ENCODE measurements at regions not wholly inside any gene's neighbourhood (a gene's known extent, or its start where the extent isn't known, plus 50 kb on each side); places are given as distances from the start of the nearest gene placed in this dataset.
"Not testable (repeated sequence)": the region's sequence is repeated elsewhere in the genome, so short reads cannot be mapped to it uniquely, and the experiment has no call there.

GRCh38 chr15:36130641-36131310 lies 448.6 kb upstream of the CDIN1 start:
- H3K27ac ChIP-seq (ENCODE audit: insufficient read depth, low read depth, low read length, poor library complexity, severe bottlenecking), result no peak overlapping the region
- H3K27me3 ChIP-seq (ENCODE audit: control insufficient read depth, insufficient read depth, low read length, poor library complexity, severe bottlenecking), result no peaks in the 10 kb centered on the region
- H3K4me3 ChIP-seq (ENCODE audit: insufficient read depth, low read depth, low read length), result no peak overlapping the region
- 89 to 98% methylated on average over 3 of the region's 3 CpGs for WGBS, 2 experiments
- no peaks in the 10 kb centered on the region for H3K36me3 ChIP-seq (ENCODE audit: control insufficient read depth, insufficient read depth, low read length)
- H3K9me3 ChIP-seq (ENCODE audit: control insufficient read depth, low read length), result no peaks in the 10 kb centered on the region
- no peaks in the 10 kb centered on the region for H3K4me1 ChIP-seq (ENCODE audit: control insufficient read depth, insufficient read depth, low read length)

GRCh38 chr15:36133742-36134141 lies 445.7 kb upstream of the CDIN1 start:
- WGBS, 2 experiments, result 94 to 95% methylated on average over 2 of the region's 2 CpGs
- Histone ChIP-seq H3K4me1 (ENCODE audit: control insufficient read depth, insufficient read depth, low read length) (no peaks in the 10 kb centered on the region), H3K27ac (ENCODE audit: insufficient read depth, low read depth, low read length, poor library complexity, severe bottlenecking) (no peak overlapping the region)

GRCh38 chr15:36136049-36136448 lies 443.4 kb upstream of the CDIN1 start:
- WGBS, 2 experiments, result 88 to 94% methylated on average over 2 of the region's 2 CpGs

More at GRCh38 chr15:36133742-36134141, 445.7 kb upstream of the CDIN1 start:
- Histone ChIP-seq H3K36me3 (ENCODE audit: control insufficient read depth, insufficient read depth, low read length) (no peaks in the 10 kb centered on the region), H3K4me3 (ENCODE audit: insufficient read depth, low read depth, low read length) (no peak overlapping the region), H3K27me3 (ENCODE audit: control insufficient read depth, insufficient read depth, low read length, poor library complexity, severe bottlenecking) (no peaks in the 10 kb centered on the region), H3K9me3 (ENCODE audit: control insufficient read depth, low read length) (no peaks in the 10 kb centered on the region)

GRCh38 chr15:36152936-36153335 lies 426.5 kb upstream of the CDIN1 start:
- Histone ChIP-seq H3K27me3 (ENCODE audit: control insufficient read depth, insufficient read depth, low read length, poor library complexity, severe bottlenecking) (no peaks in the 10 kb centered on the region), H3K36me3 (ENCODE audit: control insufficient read depth, insufficient read depth, low read length) (no peaks in the 10 kb centered on the region), H3K4me3 (ENCODE audit: insufficient read depth, low read depth, low read length) (no peak overlapping the region), H3K27ac (ENCODE audit: insufficient read depth, low read depth, low read length, poor library complexity, severe bottlenecking) (no peak overlapping the region), H3K9me3 (ENCODE audit: control insufficient read depth, low read length) (no peaks in the 10 kb centered on the region), H3K4me1 (ENCODE audit: control insufficient read depth, insufficient read depth, low read length) (no peaks in the 10 kb centered on the region)

More at GRCh38 chr15:36136049-36136448, 443.4 kb upstream of the CDIN1 start:
- no peaks in the 10 kb centered on the region for H3K9me3 ChIP-seq (ENCODE audit: control insufficient read depth, low read length)
- no peaks in the 10 kb centered on the region for H3K36me3 ChIP-seq (ENCODE audit: control insufficient read depth, insufficient read depth, low read length)
- H3K27me3 ChIP-seq (ENCODE audit: control insufficient read depth, insufficient read depth, low read length, poor library complexity, severe bottlenecking), result no peaks in the 10 kb centered on the region
- no peak overlapping the region for H3K27ac ChIP-seq (ENCODE audit: insufficient read depth, low read depth, low read length, poor library complexity, severe bottlenecking)
- H3K4me1 ChIP-seq (ENCODE audit: control insufficient read depth, insufficient read depth, low read length), result no peaks in the 10 kb centered on the region
- H3K4me3 ChIP-seq (ENCODE audit: insufficient read depth, low read depth, low read length), result no peak overlapping the region

- no peak overlapping the region for H3K4me3 ChIP-seq (ENCODE audit: insufficient read depth, low read depth, low read length)
- H3K36me3 ChIP-seq (ENCODE audit: control insufficient read depth, insufficient read depth, low read length), result no peaks in the 10 kb centered on the region
- peaks cover 7% of the 10 kb centered on the region for H3K4me1 ChIP-seq (ENCODE audit: control insufficient read depth, insufficient read depth, low read length)
- no peaks in the 10 kb centered on the region for H3K9me3 ChIP-seq (ENCODE audit: control insufficient read depth, low read length)
- no peaks in the 10 kb centered on the region for H3K27me3 ChIP-seq (ENCODE audit: control insufficient read depth, insufficient read depth, low read length, poor library complexity, severe bottlenecking)
- H3K27ac ChIP-seq (ENCODE audit: insufficient read depth, low read depth, low read length, poor library complexity, severe bottlenecking), result no peak overlapping the region
- 67 to 82% methylated on average over 1 of the region's 1 CpG for WGBS, 2 experiments
Measured at GRCh38 chr15:36156879-36157427, 422.5 kb upstream of the CDIN1 start.

- Histone ChIP-seq H3K4me3 (ENCODE audit: insufficient read depth, low read depth, low read length) (no peak overlapping the region), H3K4me1 (ENCODE audit: control insufficient read depth, insufficient read depth, low read length) (peaks cover 7% of the 10 kb centered on the region), H3K27me3 (ENCODE audit: control insufficient read depth, insufficient read depth, low read length, poor library complexity, severe bottlenecking) (no peaks in the 10 kb centered on the region), H3K27ac (ENCODE audit: insufficient read depth, low read depth, low read length, poor library complexity, severe bottlenecking) (no peak overlapping the region), H3K36me3 (ENCODE audit: control insufficient read depth, insufficient read depth, low read length) (no peaks in the 10 kb centered on the region), H3K9me3 (ENCODE audit: control insufficient read depth, low read length) (no peaks in the 10 kb centered on the region)
- whole genome bisulfite sequencing, 2 experiments, result 100% methylated on average over 1 of the region's 1 CpG; no CpG with 5 or more reads in 1 of the 2 experiments
Measured at GRCh38 chr15:36160351-36160750, 419.1 kb upstream of the CDIN1 start.

GRCh38 chr15:36161108-36161507 lies 418.3 kb upstream of the CDIN1 start:
- Histone ChIP-seq H3K4me1 (ENCODE audit: control insufficient read depth, insufficient read depth, low read length) (peaks cover 7% of the 10 kb centered on the region), H3K27me3 (ENCODE audit: control insufficient read depth, insufficient read depth, low read length, poor library complexity, severe bottlenecking) (no peaks in the 10 kb centered on the region), H3K4me3 (ENCODE audit: insufficient read depth, low read depth, low read length) (no peak overlapping the region), H3K27ac (ENCODE audit: insufficient read depth, low read depth, low read length, poor library complexity, severe bottlenecking) (no peak overlapping the region), H3K9me3 (ENCODE audit: control insufficient read depth, low read length) (no peaks in the 10 kb centered on the region), H3K36me3 (ENCODE audit: control insufficient read depth, insufficient read depth, low read length) (no peaks in the 10 kb centered on the region)

- Histone ChIP-seq H3K4me3 (ENCODE audit: insufficient read depth, low read depth, low read length) (no peak overlapping the region), H3K9me3 (ENCODE audit: control insufficient read depth, low read length) (no peaks in the 10 kb centered on the region), H3K36me3 (ENCODE audit: control insufficient read depth, insufficient read depth, low read length) (no peaks in the 10 kb centered on the region), H3K27me3 (ENCODE audit: control insufficient read depth, insufficient read depth, low read length, poor library complexity, severe bottlenecking) (no peaks in the 10 kb centered on the region), H3K27ac (ENCODE audit: insufficient read depth, low read depth, low read length, poor library complexity, severe bottlenecking) (no peak overlapping the region), H3K4me1 (ENCODE audit: control insufficient read depth, insufficient read depth, low read length) (peaks cover 7% of the 10 kb centered on the region)
- 67 to 70% methylated on average over 2 of the region's 2 CpGs for WGBS, 2 experiments
Measured at GRCh38 chr15:36161771-36162212, 417.6 kb upstream of the CDIN1 start.

GRCh38 chr15:36163983-36164382 lies 415.4 kb upstream of the CDIN1 start:
- H3K27ac ChIP-seq (ENCODE audit: insufficient read depth, low read depth, low read length, poor library complexity, severe bottlenecking); H3K4me3 ChIP-seq (ENCODE audit: insufficient read depth, low read depth, low read length); H3K27me3 ChIP-seq (ENCODE audit: control insufficient read depth, insufficient read depth, low read length, poor library complexity, severe bottlenecking); H3K36me3 ChIP-seq (ENCODE audit: control insufficient read depth, insufficient read depth, low read length); H3K4me1 ChIP-seq (ENCODE audit: control insufficient read depth, insufficient read depth, low read length); H3K9me3 ChIP-seq (ENCODE audit: control insufficient read depth, low read length): not testable (repeated sequence)
- 94 to 96% methylated on average over 13 of the region's 13 CpGs for WGBS, 2 experiments

DNA sequence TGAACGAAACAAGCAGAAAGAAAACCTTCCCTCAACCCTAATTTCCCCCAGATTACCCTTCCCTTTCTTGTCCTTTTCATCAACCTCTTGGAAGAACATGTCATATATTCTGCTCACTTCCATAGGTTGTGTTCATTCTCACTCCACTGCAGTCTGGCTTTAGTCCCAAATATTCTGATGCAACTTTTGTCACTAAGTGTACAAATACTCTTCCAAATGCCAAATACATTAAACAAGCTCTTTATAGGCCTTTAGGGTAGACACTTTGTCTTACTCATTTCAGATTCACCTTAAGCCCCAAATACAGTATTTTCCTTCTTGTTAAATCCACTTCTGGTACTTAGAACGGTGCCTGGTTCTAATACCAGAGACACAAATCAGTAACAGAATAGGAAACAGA lies 406.5 kb upstream of the CDIN1 start:
- 92 to 93% methylated on average over 2 of the region's 2 CpGs for WGBS, 2 experiments
- H3K36me3 ChIP-seq (ENCODE audit: control insufficient read depth, insufficient read depth, low read length), result no peaks in the 10 kb centered on the region
- H3K9me3 ChIP-seq (ENCODE audit: control insufficient read depth, low read length), result no peaks in the 10 kb centered on the region
- H3K4me3 ChIP-seq (ENCODE audit: insufficient read depth, low read depth, low read length), result no peak overlapping the region
- no peak overlapping the region for H3K27ac ChIP-seq (ENCODE audit: insufficient read depth, low read depth, low read length, poor library complexity, severe bottlenecking)
- no peaks in the 10 kb centered on the region for H3K27me3 ChIP-seq (ENCODE audit: control insufficient read depth, insufficient read depth, low read length, poor library complexity, severe bottlenecking)
- no peaks in the 10 kb centered on the region for H3K4me1 ChIP-seq (ENCODE audit: control insufficient read depth, insufficient read depth, low read length)
